K562 (cell line): ENCODE measurements at regions not wholly inside any gene's neighbourhood (a gene's known extent, or its start where the extent isn't known, plus 50 kb on each side); places are given as distances from the start of the nearest gene placed in this dataset.

Source experiments
- ATAC-seq: fragments of 200-7000 bp; cut with Tn5 transposase; 3 replicates; pipeline ENCODE4 v1.9.1; 2020; ENCODE audit warnings: moderate library complexity
- BruUV-seq: library from RNA; stranded (reverse); fragments of 400-500 nt; replicated peaks from 2 replicates; lab custom pipeline; 2021; lab: Mats Ljungman, UMichigan
- CTCF ChIA-PET: fragments of 300-600 bp; formaldehyde crosslinking; extraction: SDS; loops from one replicate; lab custom pipeline; 2021; ENCODE audit warnings: low intra/inter-chr PET ratio; lab: Yijun Ruan, JAX
- POLR2A ChIA-PET: fragments of 300-600, 350-650 bp; sonication (Branson Sonifier 250); formaldehyde crosslinking; extraction: SDS; loops from one replicate; lab custom pipeline; 2021; ENCODE audit warnings: antibody characterized with exemption, inconsistent platforms; lab: Yijun Ruan, JAX
- DNase-seq, 4 experiments: peaks; one replicate each; pipeline versions ENCODE4 v3.0.0 to v3.0.0-alpha.2; 2011 to 2018; ENCODE audit warnings: low spot score in 3 of 4, mixed read lengths in 3 of 4; ENCODE audit errors: extremely low read depth in 1 of 4
- FAIRE-seq: peaks from 2 replicates; lab custom pipeline; 2011; peaks lifted over from hg19 to GRCh38; lab: Jason Lieb, UNC
- H2AFZ ChIP-seq: 2 replicates; pipeline ENCODE4 v1.6.0; 2011; ENCODE audit warnings: low read depth, low read length, control low read depth, inconsistent platforms
- H3K27ac ChIP-seq: fragments of 200-600 bp; 3 replicates; pipeline ENCODE4 v1.8.0; 2011; ENCODE audit warnings: low read depth, mild to moderate bottlenecking, control low read depth, inconsistent platforms, low read length, moderate library complexity, mixed read lengths; ENCODE audit errors: extremely low read depth
- H3K27me3 ChIP-seq, 2 experiments: fragments of 300-600 bp in 1 of 2; 2 replicates in 1 of 2; 3 replicates in 1 of 2; pipeline versions ENCODE4 v1.6.0 to v1.8.0; 2011; ENCODE audit warnings: inconsistent platforms in 2 of 2, low read length in 2 of 2, mild to moderate bottlenecking in 1 of 2, mixed read lengths in 1 of 2, moderate library complexity in 1 of 2; ENCODE audit not compliant: control insufficient read depth in 2 of 2, insufficient read depth in 2 of 2
- H3K36me3 ChIP-seq: fragments of 300-600 bp; 3 replicates; pipeline ENCODE4 v1.8.0; 2011; ENCODE audit warnings: mild to moderate bottlenecking, low read length, inconsistent platforms; ENCODE audit not compliant: control insufficient read depth, insufficient read depth
- H3K4me1 ChIP-seq, 2 experiments: fragments of 200-600 bp in 1 of 2; replicated peaks in 1 of 2; 2 replicates in 1 of 2; 3 replicates in 1 of 2; pipeline versions ENCODE4 v1.5.1 to v1.8.0; 2011; ENCODE audit warnings: inconsistent platforms in 2 of 2, low read length in 2 of 2, mild to moderate bottlenecking in 1 of 2, mixed read lengths in 1 of 2, moderate library complexity in 1 of 2; ENCODE audit not compliant: control insufficient read depth in 2 of 2, insufficient read depth in 2 of 2
- H3K4me2 ChIP-seq: 2 replicates; pipeline ENCODE4 v1.6.1; 2011; ENCODE audit warnings: low read length, control low read depth, inconsistent platforms, mixed read lengths; ENCODE audit not compliant: insufficient read depth
- H3K4me3 ChIP-seq: fragments of 200-600 bp; sonication (generic), shearing (Covaris generic); 2 replicates; pipeline ENCODE4 v1.5.1; 2016; ENCODE audit warnings: control low read depth, inconsistent platforms
- H3K79me2 ChIP-seq: fragments of 200-600 bp; 3 replicates; pipeline ENCODE4 v1.8.0; 2011; ENCODE audit warnings: low read length, inconsistent platforms; ENCODE audit not compliant: control insufficient read depth, insufficient read depth
- H3K9ac ChIP-seq, 2 experiments: 2 replicates each; pipeline versions ENCODE4 v1.6.0 to v1.6.1; 2011; ENCODE audit warnings: low read depth in 2 of 2, low read length in 2 of 2, control low read depth in 1 of 2, inconsistent platforms in 1 of 2, mild to moderate bottlenecking in 1 of 2, mixed read lengths in 1 of 2; ENCODE audit not compliant: insufficient read depth in 1 of 2
- H3K9me1 ChIP-seq: one replicate; pipeline ENCODE4 v1.6.0; 2011; ENCODE audit warnings: inconsistent platforms, mild to moderate bottlenecking, low read length, moderate library complexity; ENCODE audit not compliant: control insufficient read depth, insufficient read depth
- H3K9me3 ChIP-seq: replicated peaks from 2 replicates; pipeline ENCODE4 v1.5.1; 2011; ENCODE audit warnings: low read depth, low read length, inconsistent platforms; ENCODE audit not compliant: control insufficient read depth, insufficient read depth
- H4K20me1 ChIP-seq: replicated peaks from 2 replicates; pipeline ENCODE4 v1.6.1; 2011; ENCODE audit warnings: low read length, inconsistent platforms, mixed read lengths; ENCODE audit not compliant: control insufficient read depth, insufficient read depth
- AFF4 ChIP-seq: sonication (generic); formaldehyde crosslinking; IDR thresholded peaks from 2 replicates; pipeline ENCODE4 v1.8.0; 2023; ENCODE audit warnings: mild to moderate bottlenecking, missing genetic modification reagents
- C11orf30 ChIP-seq: fragments of 450-650 bp; IDR thresholded peaks from 2 replicates; pipeline ENCODE4 v1.6.1; 2016; ENCODE audit warnings: low read depth, mild to moderate bottlenecking
- EHMT2 ChIP-seq: fragments of 450-650 bp; IDR thresholded peaks from 2 replicates; pipeline ENCODE4 v1.6.1; 2018; ENCODE audit warnings: antibody characterized with exemption
- EP400 ChIP-seq: fragments of 450-650 bp; IDR thresholded peaks from 2 replicates; pipeline ENCODE4 v1.6.1; 2017; ENCODE audit warnings: antibody characterized with exemption, mild to moderate bottlenecking, moderate library complexity
- GABPB1 ChIP-seq: sonication (generic); formaldehyde crosslinking; IDR thresholded peaks from 2 replicates; pipeline ENCODE4 v1.8.0; 2022; ENCODE audit warnings: mild to moderate bottlenecking, missing genetic modification reagents
- IRF2 ChIP-seq: sonication (generic); formaldehyde crosslinking; IDR thresholded peaks from 2 replicates; pipeline ENCODE4 v1.8.1; 2022; ENCODE audit warnings: mild to moderate bottlenecking, missing genetic modification reagents
- KLF1 ChIP-seq: fragments of 450-650 bp; IDR thresholded peaks from 2 replicates; pipeline ENCODE4 v1.6.1; 2016; ENCODE audit warnings: missing genetic modification characterization, missing compliant biosample characterization
- MCM2 ChIP-seq: fragments of 450-650 bp; IDR thresholded peaks from 2 replicates; pipeline ENCODE4 v1.6.1; 2017; ENCODE audit warnings: low read depth, mild to moderate bottlenecking
- POLR2A ChIP-seq: fragments of 450-650 bp; conservative IDR thresholded peaks from 2 replicates; pipeline ENCODE4 v1.6.1; 2016
- RBM14 ChIP-seq: fragments of 200-400 bp; formaldehyde crosslinking; IDR thresholded peaks from 2 replicates; pipeline ENCODE4 v1.6.1; 2018; ENCODE audit warnings: low read depth, mild to moderate bottlenecking, low read length, moderate library complexity, borderline replicate concordance; ENCODE audit not compliant: insufficient read depth
- TARDBP ChIP-seq: fragments of 450-650 bp; IDR thresholded peaks from 2 replicates; pipeline ENCODE4 v1.6.1; 2016
- TOE1 ChIP-seq, 2 experiments: fragments of 450-650 bp in 1 of 2; sonication (generic) in 1 of 2; formaldehyde crosslinking in 1 of 2; IDR thresholded peaks; 2 replicates each; pipeline versions ENCODE4 v1.7.1 to v1.8.0; 2016 to 2022; ENCODE audit warnings: borderline replicate concordance in 2 of 2, mild to moderate bottlenecking in 2 of 2, antibody characterized with exemption in 1 of 2, inconsistent platforms in 1 of 2, low read depth in 1 of 2, missing genetic modification reagents in 1 of 2, moderate library complexity in 1 of 2
- WHSC1 ChIP-seq: IDR thresholded peaks from one replicate; pipeline ENCODE4 v1.6.1; 2012; ENCODE audit warnings: low read length, control low read depth, inconsistent platforms
- ZBTB17 ChIP-seq: fragments of 450-650 bp; formaldehyde crosslinking; IDR thresholded peaks from 2 replicates; pipeline ENCODE4 v1.4.0; 2020; ENCODE audit warnings: mild to moderate bottlenecking
- ZNF165 ChIP-seq: fragments of 250-450 bp; sonication (Bioruptor Pico); IDR thresholded peaks from 2 replicates; pipeline ENCODE4 v1.4.0; 2020; ENCODE audit warnings: borderline replicate concordance
- ZNF408 ChIP-seq: fragments of 250-450 bp; sonication (Bioruptor Pico); IDR thresholded peaks from 2 replicates; pipeline ENCODE4 v1.4.0; 2020; ENCODE audit warnings: low read depth, mild to moderate bottlenecking, moderate library complexity
- ZNF583 ChIP-seq: fragments of 250-450 bp; sonication (Bioruptor Pico); IDR thresholded peaks from 2 replicates; pipeline ENCODE4 v1.4.0; 2020
- WGBS: fragments of 100-300 bp; shearing (Covaris generic); methylation state at CpG from one replicate; pipeline ENCODE4 v1.1.6; 2016; ENCODE audit warnings: low coverage, mixed read lengths; ENCODE audit not compliant: insufficient coverage; ENCODE audit errors: missing lambda C conversion rate; 5-methylcytosine and 5-hydroxymethylcytosine counted together
- in situ Hi-C: fragments of 300-500 bp; cut with MboI; formaldehyde crosslinking; loops from 4 replicates; pipeline ENCODE4 v1.15.0; 2018; ENCODE audit warnings: inconsistent platforms, mixed read lengths
- intact Hi-C: fragments of 100-400 bp; cut with micrococcal nuclease; formaldehyde crosslinking; loops from 2 replicates; pipeline ENCODE4 v1.14.2; 2022

GRCh38 chr6:81384921-81385320 is 367.6 kb downstream of the TENT5A start:
- no peaks in the 10 kb centered on the region for H3K27me3 ChIP-seq
- intact Hi-C loops: no loop called here
- POLR2A ChIA-PET: no interaction called here
- FAIRE-seq: no peak
- WGBS: 0% methylated on average over 2 of the region's 2 CpGs
- no peaks in the 10 kb centered on the region for H4K20me1 ChIP-seq
- H3K9me3 ChIP-seq: no peaks in the 10 kb centered on the region
- H3K9me1 ChIP-seq: no peaks in the 10 kb centered on the region
- H3K4me2 ChIP-seq: no peak overlapping the region
- DNase-seq: no peak
- ATAC-seq: no peak
- H3K4me1 ChIP-seq: no peaks in the 10 kb centered on the region
- H3K27ac ChIP-seq: no peak overlapping the region
- H3K4me3 ChIP-seq: no peak overlapping the region
- no peaks in the 10 kb centered on the region for H3K79me2 ChIP-seq
- H3K36me3 ChIP-seq: no peaks in the 10 kb centered on the region
- TF ChIP-seq POLR2A (no peak), ZNF583 (no peak), ZBTB17 (no peak), MCM2 (no peak), RBM14 (no peak)
- in situ Hi-C loops: no loop called here
- no TSS peak for BruUV-seq
- H2AFZ ChIP-seq: no peak overlapping the region
- CTCF ChIA-PET: no interaction called here
- no peak overlapping the region for H3K9ac ChIP-seq

GRCh38 chr6:81383472-81383871 is 369.0 kb downstream of the TENT5A start:
- FAIRE-seq: no peak
- CTCF ChIA-PET: no interaction called here
- TF ChIP-seq ZNF408 (CRISPR knock-in tag) (no peak), AFF4 (CRISPR knock-in tag) (no peak), ZNF165 (no peak), TARDBP (no peak), WHSC1 (no peak), TOE1 (IDR thresholded peaks at IDR 0.05; ENCODE audit: borderline replicate concordance) (no peak), TOE1 (CRISPR knock-in tag; IDR thresholded peaks at IDR 0.05; ENCODE audit: borderline replicate concordance, low read depth) (no peak), IRF2 (CRISPR knock-in tag) (no peak), C11orf30 (no peak), KLF1 (no peak), EP400 (no peak), EHMT2 (no peak), GABPB1 (no peak)

More at GRCh38 chr6:81383472-81383871, 369.0 kb downstream of the TENT5A start:
- Histone ChIP-seq H3K79me2 (no peaks in the 10 kb centered on the region), H3K27ac (no peak overlapping the region), H2AFZ (no peak overlapping the region), H3K9me1 (no peaks in the 10 kb centered on the region), H3K27me3 (no peaks in the 10 kb centered on the region), H3K36me3 (no peaks in the 10 kb centered on the region), H3K4me2 (no peak overlapping the region), H3K4me3 (no peak overlapping the region), H3K9me3 (no peaks in the 10 kb centered on the region), H3K4me1 (no peaks in the 10 kb centered on the region), H3K9ac (no peak overlapping the region), H4K20me1 (no peaks in the 10 kb centered on the region)
- no peak for DNase-seq
- 0% methylated on average over 1 of the region's 1 CpG for WGBS
- no peak for ATAC-seq
- intact Hi-C loops: no loop called here
- in situ Hi-C loops: no loop called here
- POLR2A ChIA-PET: no interaction called here
- no TSS peak for BruUV-seq
